Natural killer cell (primary cell): ENCODE measurements at regions not wholly inside any gene's neighbourhood (a gene's known extent, or its start where the extent isn't known, plus 50 kb on each side); places are given as distances from the start of the nearest gene placed in this dataset.

Experiments used
- ATAC-seq, 3 donors: fragments of 150-1000 bp in 2 of 3; fragments of 200-7000 bp in 1 of 3; cut with Tn5 transposase; 1 replicate in 1 of 3; 2 replicates in 2 of 3; pipeline ENCODE4 v1.10.0; 2021; ENCODE audit warnings: mild to moderate bottlenecking in 2 of 3, moderate library complexity in 2 of 3
- DNase-seq, 2 donors: peaks; one replicate each; pipeline versions ENCODE4 v3.0.0 to v3.0.0-alpha.2; 2013 to 2021; ENCODE audit warnings: mixed read lengths in 1 of 2
- H3K27ac ChIP-seq: one replicate; pipeline ENCODE4 v1.5.1; 2013; ENCODE audit warnings: mild to moderate bottlenecking, low read length
- H3K27me3 ChIP-seq: one replicate; pipeline ENCODE4 v1.6.1; 2013; ENCODE audit warnings: low read length; ENCODE audit not compliant: control insufficient read depth, insufficient read depth
- H3K36me3 ChIP-seq: one replicate; pipeline ENCODE4 v1.6.1; 2013; ENCODE audit warnings: low read length; ENCODE audit not compliant: control insufficient read depth, insufficient read depth
- H3K4me1 ChIP-seq: one replicate; pipeline ENCODE4 v1.6.1; 2013; ENCODE audit warnings: low read length; ENCODE audit not compliant: control insufficient read depth, insufficient read depth
- H3K4me3 ChIP-seq: one replicate; pipeline ENCODE4 v1.5.1; 2013; ENCODE audit warnings: low read length
- H3K9me3 ChIP-seq: one replicate; pipeline ENCODE4 v1.6.1; 2013; ENCODE audit warnings: low read length; ENCODE audit not compliant: control insufficient read depth, insufficient read depth
- H3K27ac Mint-ChIP-seq, 2 donors: one replicate each; pipeline ENCODE4 v1.8.0; 2022; ENCODE audit warnings: mild to moderate bottlenecking in 2 of 2, mixed read lengths in 2 of 2, moderate library complexity in 1 of 2
- H3K27me3 Mint-ChIP-seq, 2 donors: one replicate each; pipeline ENCODE4 v1.8.0; 2022; ENCODE audit warnings: low read depth in 2 of 2, mixed read lengths in 2 of 2
- H3K36me3 Mint-ChIP-seq: one replicate; pipeline ENCODE4 v1.8.0; 2022; ENCODE audit warnings: mixed read lengths
- H3K4me1 Mint-ChIP-seq, 2 donors: one replicate each; pipeline ENCODE4 v1.8.0; 2022; ENCODE audit warnings: mixed read lengths in 2 of 2
- H3K4me3 Mint-ChIP-seq: one replicate; pipeline ENCODE4 v1.8.0; 2022; ENCODE audit warnings: mild to moderate bottlenecking, moderate library complexity, mixed read lengths
- H3K9me3 Mint-ChIP-seq, 2 donors: one replicate each; pipeline ENCODE4 v1.8.0; 2022; ENCODE audit warnings: mixed read lengths in 2 of 2
- WGBS: methylation state at CpG from one replicate; pipeline ENCODE4 v1.1.7; 2013; ENCODE audit warnings: missing lambda C conversion rate; ENCODE audit not compliant: insufficient coverage; 5-methylcytosine and 5-hydroxymethylcytosine counted together
- intact Hi-C: fragments of 100-400 bp; cut with micrococcal nuclease; formaldehyde crosslinking; loops from one replicate; pipeline ENCODE4 v1.14.2; 2022
- TF ChIP-seq, protein P1 (sequence below): fragments of 200-600 bp; IDR thresholded peaks from one replicate; pipeline ENCODE4 v1.8.0; 2022; ENCODE audit warnings: antibody characterized with exemption

DNA sequence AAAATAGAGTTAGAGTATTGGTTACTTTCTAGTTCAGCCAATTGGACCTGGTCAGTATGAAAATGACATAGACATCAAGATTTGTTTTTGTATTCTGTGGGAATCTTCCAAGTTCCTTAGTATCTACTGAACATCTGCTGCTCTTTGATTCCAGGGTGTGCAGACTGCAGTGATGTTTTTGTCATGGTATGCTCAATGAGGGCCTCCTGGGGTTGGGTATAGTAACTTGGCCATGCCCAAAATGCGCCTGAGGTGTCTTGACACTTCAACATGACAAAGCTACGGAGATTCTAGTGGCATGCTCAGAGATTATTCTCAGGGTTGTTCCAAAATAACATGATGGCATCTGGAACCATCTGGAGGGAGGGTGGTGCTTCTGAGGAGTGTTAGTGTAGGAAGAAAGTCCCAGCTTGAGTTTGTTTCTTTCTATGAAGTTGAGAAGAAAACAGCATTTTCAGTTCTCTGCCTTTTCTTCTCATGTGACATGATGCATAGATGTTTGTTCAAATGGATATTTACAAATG lies 313.5 kb upstream of the TBL1XR1 start:
- no peaks in the 10 kb centered on the region for H3K27me3 ChIP-seq
- DNase-seq (no peak), ATAC-seq (no peak)
- intact Hi-C loops, result no loop called here
- TF ChIP-seq, protein P1, sequence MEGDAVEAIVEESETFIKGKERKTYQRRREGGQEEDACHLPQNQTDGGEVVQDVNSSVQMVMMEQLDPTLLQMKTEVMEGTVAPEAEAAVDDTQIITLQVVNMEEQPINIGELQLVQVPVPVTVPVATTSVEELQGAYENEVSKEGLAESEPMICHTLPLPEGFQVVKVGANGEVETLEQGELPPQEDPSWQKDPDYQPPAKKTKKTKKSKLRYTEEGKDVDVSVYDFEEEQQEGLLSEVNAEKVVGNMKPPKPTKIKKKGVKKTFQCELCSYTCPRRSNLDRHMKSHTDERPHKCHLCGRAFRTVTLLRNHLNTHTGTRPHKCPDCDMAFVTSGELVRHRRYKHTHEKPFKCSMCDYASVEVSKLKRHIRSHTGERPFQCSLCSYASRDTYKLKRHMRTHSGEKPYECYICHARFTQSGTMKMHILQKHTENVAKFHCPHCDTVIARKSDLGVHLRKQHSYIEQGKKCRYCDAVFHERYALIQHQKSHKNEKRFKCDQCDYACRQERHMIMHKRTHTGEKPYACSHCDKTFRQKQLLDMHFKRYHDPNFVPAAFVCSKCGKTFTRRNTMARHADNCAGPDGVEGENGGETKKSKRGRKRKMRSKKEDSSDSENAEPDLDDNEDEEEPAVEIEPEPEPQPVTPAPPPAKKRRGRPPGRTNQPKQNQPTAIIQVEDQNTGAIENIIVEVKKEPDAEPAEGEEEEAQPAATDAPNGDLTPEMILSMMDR, result no peak
- no peak overlapping the region for H3K4me3 ChIP-seq
- no peaks in the 10 kb centered on the region for H3K4me1 ChIP-seq
- H3K9me3 ChIP-seq, result no peaks in the 10 kb centered on the region
- WGBS, result 94% methylated on average over 2 of the region's 2 CpGs
- peaks cover 0 to 4% of the 10 kb centered on the region in 2 donors for H3K9me3 Mint-ChIP-seq
- H3K4me1 Mint-ChIP-seq, result peaks cover 0 to 6% of the 10 kb centered on the region in 2 donors
- H3K36me3 Mint-ChIP-seq, result no peaks in the 10 kb centered on the region
- no peak overlapping the region for H3K27ac Mint-ChIP-seq
- H3K4me3 Mint-ChIP-seq, result no peak overlapping the region
- no peaks in the 10 kb centered on the region for H3K27me3 Mint-ChIP-seq
- no peaks in the 10 kb centered on the region for H3K36me3 ChIP-seq
- no peak overlapping the region for H3K27ac ChIP-seq

- ATAC-seq, result no peak
- Histone ChIP-seq H3K27ac (no peak overlapping the region), H3K27me3 (no peaks in the 10 kb centered on the region), H3K4me1 (no peaks in the 10 kb centered on the region), H3K9me3 (no peaks in the 10 kb centered on the region), H3K36me3 (no peaks in the 10 kb centered on the region), H3K4me3 (no peak overlapping the region)
- intact Hi-C loops, result no loop called here
- TF ChIP-seq, protein P1, result no peak
- Mint-ChIP-seq H3K36me3 (no peaks in the 10 kb centered on the region), H3K4me1 (peaks cover 0 to 11% of the 10 kb centered on the region in 2 donors), H3K4me3 (no peak overlapping the region), H3K27me3 (no peaks in the 10 kb centered on the region), H3K9me3 (no peaks in the 10 kb centered on the region), H3K27ac (no peak overlapping the region)
- WGBS, result 92% methylated on average over 6 of the region's 6 CpGs
- DNase-seq, result no peak
Measured at GRCh38 chr3:177512945-177513814, 315.9 kb upstream of the TBL1XR1 start.

DNA sequence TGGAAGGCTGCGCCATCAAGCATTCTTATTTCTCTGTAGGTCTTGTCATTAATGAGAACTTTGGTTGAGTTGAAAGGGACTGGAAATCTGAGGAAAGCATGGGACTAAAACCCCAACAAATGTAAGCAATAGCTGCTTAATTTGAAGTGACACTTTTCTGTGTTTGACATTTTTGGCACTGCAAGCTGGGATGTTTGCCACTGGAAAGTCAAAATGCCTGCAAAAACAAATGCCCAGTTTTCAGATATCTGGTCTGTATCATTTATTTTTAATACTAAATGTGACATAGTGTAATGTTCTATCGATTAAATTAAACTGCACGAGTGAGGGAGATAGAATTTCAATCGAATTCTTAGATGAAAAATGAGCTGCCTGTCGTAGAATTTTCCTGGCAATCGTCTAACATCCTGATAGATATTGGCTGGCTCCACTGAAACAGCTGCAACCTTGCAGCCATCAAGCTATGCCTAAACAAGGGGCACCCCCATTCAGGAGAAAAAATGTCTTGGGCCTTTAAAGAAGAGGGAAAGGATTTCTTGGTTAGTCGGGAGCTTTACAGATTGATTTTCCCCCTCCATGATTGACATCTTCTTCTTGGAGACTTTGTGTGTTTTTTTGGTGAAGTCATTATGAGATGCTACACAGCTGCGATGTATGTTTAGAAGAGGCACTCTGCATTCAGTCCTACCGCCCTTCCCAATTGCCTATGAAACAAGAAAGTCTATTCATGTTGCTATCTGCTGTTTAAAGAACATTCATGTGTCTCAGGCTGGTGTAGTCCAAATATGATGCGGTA lies 316.7 kb upstream of the TBL1XR1 start:
- Mint-ChIP-seq H3K27ac (no peak overlapping the region), H3K4me3 (no peak overlapping the region), H3K4me1 (peaks cover 0 to 11% of the 10 kb centered on the region in 2 donors), H3K36me3 (no peaks in the 10 kb centered on the region), H3K9me3 (no peaks in the 10 kb centered on the region), H3K27me3 (no peaks in the 10 kb centered on the region)
- TF ChIP-seq, protein P1, result no peak
- H3K27me3 ChIP-seq, result no peaks in the 10 kb centered on the region
- ATAC-seq (no peak), DNase-seq (no peak)
- H3K4me3 ChIP-seq, result no peak overlapping the region
- 90% methylated on average over 9 of the region's 10 CpGs for WGBS
- H3K9me3 ChIP-seq, result no peaks in the 10 kb centered on the region
- H3K4me1 ChIP-seq, result no peaks in the 10 kb centered on the region
- H3K36me3 ChIP-seq, result no peaks in the 10 kb centered on the region
- intact Hi-C loops, result no loop called here
- no peak overlapping the region for H3K27ac ChIP-seq
